ENCODE measurements at regions not wholly inside any gene's neighbourhood (a gene's known extent, or its start where the extent isn't known, plus 50 kb on each side); places are given as distances from the start of the nearest gene placed in this dataset.

DNA sequence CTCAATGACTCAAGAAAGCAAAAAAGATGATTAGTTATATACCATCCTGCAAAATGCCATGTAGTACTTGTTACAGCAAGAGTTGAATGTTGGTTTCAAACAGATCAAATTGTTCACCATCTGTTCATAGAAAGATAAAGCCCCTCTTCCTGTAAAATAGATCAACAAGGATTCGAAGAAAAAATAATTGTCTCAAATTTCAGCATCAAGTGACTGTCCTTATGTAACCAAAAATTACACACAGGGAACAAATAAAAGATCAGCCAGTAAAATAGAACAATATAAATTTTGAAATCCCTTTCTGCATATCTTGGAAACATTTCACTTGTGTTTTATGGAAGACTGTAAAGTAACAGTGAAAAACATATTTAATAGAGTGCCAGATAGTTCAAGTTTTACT is 165.1 kb upstream of the STAC start:
- TF ChIP-seq EZH2 (IDR thresholded peaks at IDR 0.05; ENCODE audit: low read length, missing control alignments): no peak
- TF ChIP-seq, protein P1, sequence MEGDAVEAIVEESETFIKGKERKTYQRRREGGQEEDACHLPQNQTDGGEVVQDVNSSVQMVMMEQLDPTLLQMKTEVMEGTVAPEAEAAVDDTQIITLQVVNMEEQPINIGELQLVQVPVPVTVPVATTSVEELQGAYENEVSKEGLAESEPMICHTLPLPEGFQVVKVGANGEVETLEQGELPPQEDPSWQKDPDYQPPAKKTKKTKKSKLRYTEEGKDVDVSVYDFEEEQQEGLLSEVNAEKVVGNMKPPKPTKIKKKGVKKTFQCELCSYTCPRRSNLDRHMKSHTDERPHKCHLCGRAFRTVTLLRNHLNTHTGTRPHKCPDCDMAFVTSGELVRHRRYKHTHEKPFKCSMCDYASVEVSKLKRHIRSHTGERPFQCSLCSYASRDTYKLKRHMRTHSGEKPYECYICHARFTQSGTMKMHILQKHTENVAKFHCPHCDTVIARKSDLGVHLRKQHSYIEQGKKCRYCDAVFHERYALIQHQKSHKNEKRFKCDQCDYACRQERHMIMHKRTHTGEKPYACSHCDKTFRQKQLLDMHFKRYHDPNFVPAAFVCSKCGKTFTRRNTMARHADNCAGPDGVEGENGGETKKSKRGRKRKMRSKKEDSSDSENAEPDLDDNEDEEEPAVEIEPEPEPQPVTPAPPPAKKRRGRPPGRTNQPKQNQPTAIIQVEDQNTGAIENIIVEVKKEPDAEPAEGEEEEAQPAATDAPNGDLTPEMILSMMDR (conservative IDR thresholded peaks at IDR 0.05 in 1 of 2, IDR thresholded peaks at IDR 0.05 in 1 of 2; ENCODE audit: low read depth in 1 of 2, low read length in 2 of 2): no peak
